Kidney (tissue), 13 donors: ENCODE measurements at regions not wholly inside any gene's neighbourhood (a gene's known extent, or its start where the extent isn't known, plus 50 kb on each side); places are given as distances from the start of the nearest gene placed in this dataset.

Experiments
- DNase-seq, 5 donors: peaks; one replicate each; pipeline ENCODE4 v3.0.0-alpha.2; 2013 to 2020
- FAIRE-seq: peaks from 2 replicates; lab custom pipeline; 2012; peaks lifted over from hg19 to GRCh38; lab: Jason Lieb, UNC
- H3K27ac ChIP-seq, 2 donors: one replicate each; pipeline ENCODE4 v1.7.0; 2013; ENCODE audit warnings: low read depth in 2 of 2, low read length in 2 of 2, inconsistent platforms in 1 of 2
- H3K27me3 ChIP-seq: one replicate; pipeline ENCODE4 v1.7.1; 2013; ENCODE audit warnings: low read length, inconsistent platforms; ENCODE audit not compliant: control insufficient read depth, insufficient read depth
- H3K36me3 ChIP-seq, 3 donors: one replicate each; pipeline versions ENCODE4 v1.7.0 to v1.7.1; 2013; ENCODE audit warnings: low read length in 3 of 3, control low read depth in 1 of 3, inconsistent platforms in 1 of 3; ENCODE audit not compliant: insufficient read depth in 3 of 3, control insufficient read depth in 2 of 3
- H3K4me1 ChIP-seq, 3 donors: one replicate each; pipeline versions ENCODE4 v1.7.0 to v1.7.1; 2013; ENCODE audit warnings: low read length in 3 of 3, inconsistent platforms in 1 of 3, low read depth in 1 of 3; ENCODE audit not compliant: control insufficient read depth in 2 of 3, insufficient read depth in 2 of 3
- H3K4me3 ChIP-seq, 3 donors: one replicate each; pipeline versions ENCODE4 v1.7.0 to v1.8.1; 2013; ENCODE audit warnings: low read length in 3 of 3, control low read depth in 1 of 3, inconsistent platforms in 1 of 3
- H3K9ac ChIP-seq, 3 donors: one replicate each; pipeline versions ENCODE4 v1.7.0 to v1.7.1; 2013; ENCODE audit warnings: low read length in 3 of 3, control low read depth in 1 of 3, inconsistent platforms in 1 of 3
- H3K9me3 ChIP-seq, 3 donors: one replicate each; pipeline versions ENCODE4 v1.7.0 to v1.7.1; 2013; ENCODE audit warnings: low read length in 3 of 3, control low read depth in 1 of 3, inconsistent platforms in 1 of 3; ENCODE audit not compliant: control insufficient read depth in 2 of 3, insufficient read depth in 1 of 3
- CTCF ChIP-seq: IDR thresholded peaks from 3 replicates; pipeline ENCODE4 v1.5.1; 2012; ENCODE audit warnings: mild to moderate bottlenecking, moderate library complexity, borderline replicate concordance; ENCODE audit not compliant: insufficient read depth; ENCODE audit errors: extremely low read depth
- intact Hi-C: fragments of 100-400 bp; cut with DNase I; formaldehyde crosslinking; loops from one replicate; pipeline ENCODE4 v1.11.1; 2022
- donor health status: control.
- donor health status: control.
- donor health status: control.
- donor health status: control.
- donor health status: control.
- donor health status: DM: yes; HTN: yes; CAD: no.
- donor health status: Normal renal cell carcinoma (clear cell type).

- intact Hi-C loops, result no loop called here
- H3K27ac ChIP-seq, result no peak overlapping the region
- no peaks in the 10 kb centered on the region for H3K4me1 ChIP-seq
- FAIRE-seq, result no peak
- H3K4me3 ChIP-seq, result no peak overlapping the region
- no peak for DNase-seq
- TF ChIP-seq CTCF, result no peak
- H3K9me3 ChIP-seq, result no peaks in the 10 kb centered on the region
- H3K36me3 ChIP-seq, result no peaks in the 10 kb centered on the region
- no peaks in the 10 kb centered on the region for H3K27me3 ChIP-seq
- no peak overlapping the region for H3K9ac ChIP-seq
Observed at GRCh38 chr10:86597306-86597705, 57.0 kb upstream of the OPN4 start.

GRCh38 chr10:86598151-86598550, 56.2 kb upstream of the OPN4 start:
- H3K4me3 ChIP-seq, result no peak overlapping the region
- intact Hi-C loops, result no loop called here
- no peaks in the 10 kb centered on the region for H3K27me3 ChIP-seq
- H3K27ac ChIP-seq, result no peak overlapping the region
- H3K4me1 ChIP-seq, result no peaks in the 10 kb centered on the region
- FAIRE-seq (no peak), DNase-seq (no peak)
- no peak overlapping the region for H3K9ac ChIP-seq
- H3K36me3 ChIP-seq, result no peaks in the 10 kb centered on the region
- TF ChIP-seq CTCF, result no peak
- no peaks in the 10 kb centered on the region for H3K9me3 ChIP-seq

GRCh38 chr10:86599041-86599440, 55.3 kb upstream of the OPN4 start:
- Histone ChIP-seq H3K27ac (no peak overlapping the region), H3K4me1 (no peaks in the 10 kb centered on the region), H3K9ac (no peak overlapping the region), H3K27me3 (no peaks in the 10 kb centered on the region), H3K4me3 (no peak overlapping the region), H3K36me3 (no peaks in the 10 kb centered on the region), H3K9me3 (no peaks in the 10 kb centered on the region)
- no peak for DNase-seq
- TF ChIP-seq CTCF, result no peak
- FAIRE-seq, result no peak
- intact Hi-C loops, result no loop called here

GRCh38 chr10:86599729-86600128, 54.6 kb upstream of the OPN4 start:
- H3K9ac ChIP-seq, result no peak overlapping the region
- intact Hi-C loops, result no loop called here
- TF ChIP-seq CTCF, result no peak
- H3K36me3 ChIP-seq, result no peaks in the 10 kb centered on the region
- DNase-seq (peak in 4 of 5 donors; percentile 23 to 48 (median 37)), FAIRE-seq (no peak)
- H3K4me1 ChIP-seq, result no peaks in the 10 kb centered on the region
- H3K27me3 ChIP-seq, result no peaks in the 10 kb centered on the region
- H3K4me3 ChIP-seq, result no peak overlapping the region
- H3K27ac ChIP-seq, result no peak overlapping the region
- no peaks in the 10 kb centered on the region for H3K9me3 ChIP-seq
